Cardiac muscle cell (in vitro differentiated cells and primary cell): ENCODE measurements at regions not wholly inside any gene's neighbourhood (a gene's known extent, or its start where the extent isn't known, plus 50 kb on each side); places are given as distances from the start of the nearest gene placed in this dataset.

Experiments
- DNase-seq, 2 donors: peaks; one replicate each; pipeline versions ENCODE4 v3.0.0 to v3.0.0-alpha.2; 2010 to 2017; ENCODE audit warnings: low read depth in 1 of 2, low spot score in 1 of 2
- H3K27ac ChIP-seq: fragments of 200-600 bp; sonication (generic); 2 replicates; pipeline ENCODE4 v1.5.1; 2016
- H3K27me3 ChIP-seq: fragments of 200-600 bp; sonication (generic); 2 replicates; pipeline ENCODE4 v1.6.0; 2016; ENCODE audit warnings: control low read depth
- H3K36me3 ChIP-seq: fragments of 200-600 bp; sonication (generic); 2 replicates; pipeline ENCODE4 v1.5.1; 2016; ENCODE audit warnings: control low read depth
- H3K4me1 ChIP-seq: fragments of 200-600 bp; sonication (generic); 2 replicates; pipeline ENCODE4 v1.8.1; 2017; ENCODE audit warnings: low read depth, mild to moderate bottlenecking, mixed run types
- H3K4me3 ChIP-seq: fragments of 200-600 bp; sonication (generic); 2 replicates; pipeline ENCODE4 v1.5.1; 2016; ENCODE audit warnings: mild to moderate bottlenecking
- H3K9me3 ChIP-seq: fragments of 200-600 bp; sonication (generic); 2 replicates; pipeline ENCODE4 v1.5.1; 2017; ENCODE audit warnings: low read depth, mild to moderate bottlenecking, control low read depth
- TF ChIP-seq, protein P1 (sequence below): IDR thresholded peaks from 2 replicates; pipeline ENCODE4 v1.5.1; 2012; ENCODE audit warnings: low read depth, mild to moderate bottlenecking, low read length

DNA sequence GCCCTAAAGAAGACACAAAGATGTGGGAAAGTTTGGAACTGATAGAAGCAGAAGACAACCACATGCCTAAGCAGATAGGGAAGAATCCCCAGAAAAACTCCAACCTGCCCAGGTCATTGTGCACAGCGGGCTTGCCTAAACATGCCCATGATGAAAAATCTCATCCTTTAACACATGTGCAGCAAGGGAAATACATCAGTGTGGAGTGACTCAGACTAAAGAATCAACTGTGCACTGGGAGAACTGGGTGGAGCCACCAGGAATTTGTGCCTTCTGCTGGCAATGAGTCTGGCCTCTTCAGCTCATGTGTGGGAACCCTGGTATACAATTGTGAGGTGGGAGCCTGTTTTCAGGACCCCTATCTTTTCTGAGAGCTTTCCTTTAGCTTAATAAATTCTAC is 398.5 kb downstream of the FSCB start:
- no peaks in the 10 kb centered on the region for H3K4me1 ChIP-seq
- H3K27ac ChIP-seq: no peak overlapping the region
- H3K9me3 ChIP-seq: no peaks in the 10 kb centered on the region
- DNase-seq: no peak
- H3K36me3 ChIP-seq: no peaks in the 10 kb centered on the region
- H3K4me3 ChIP-seq: no peak overlapping the region
- TF ChIP-seq, protein P1, sequence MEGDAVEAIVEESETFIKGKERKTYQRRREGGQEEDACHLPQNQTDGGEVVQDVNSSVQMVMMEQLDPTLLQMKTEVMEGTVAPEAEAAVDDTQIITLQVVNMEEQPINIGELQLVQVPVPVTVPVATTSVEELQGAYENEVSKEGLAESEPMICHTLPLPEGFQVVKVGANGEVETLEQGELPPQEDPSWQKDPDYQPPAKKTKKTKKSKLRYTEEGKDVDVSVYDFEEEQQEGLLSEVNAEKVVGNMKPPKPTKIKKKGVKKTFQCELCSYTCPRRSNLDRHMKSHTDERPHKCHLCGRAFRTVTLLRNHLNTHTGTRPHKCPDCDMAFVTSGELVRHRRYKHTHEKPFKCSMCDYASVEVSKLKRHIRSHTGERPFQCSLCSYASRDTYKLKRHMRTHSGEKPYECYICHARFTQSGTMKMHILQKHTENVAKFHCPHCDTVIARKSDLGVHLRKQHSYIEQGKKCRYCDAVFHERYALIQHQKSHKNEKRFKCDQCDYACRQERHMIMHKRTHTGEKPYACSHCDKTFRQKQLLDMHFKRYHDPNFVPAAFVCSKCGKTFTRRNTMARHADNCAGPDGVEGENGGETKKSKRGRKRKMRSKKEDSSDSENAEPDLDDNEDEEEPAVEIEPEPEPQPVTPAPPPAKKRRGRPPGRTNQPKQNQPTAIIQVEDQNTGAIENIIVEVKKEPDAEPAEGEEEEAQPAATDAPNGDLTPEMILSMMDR: no peak
- no peaks in the 10 kb centered on the region for H3K27me3 ChIP-seq

- Histone ChIP-seq H3K9me3 (no peaks in the 10 kb centered on the region), H3K4me1 (no peaks in the 10 kb centered on the region), H3K27me3 (no peaks in the 10 kb centered on the region), H3K4me3 (no peak overlapping the region), H3K36me3 (no peaks in the 10 kb centered on the region), H3K27ac (no peak overlapping the region)
- TF ChIP-seq, protein P1: no peak
- DNase-seq: peak in 1 of 2 donors; percentile 24
These were observed 399.9 kb downstream of the FSCB start for GRCh38 chr14:44107156-44107555.

- TF ChIP-seq, protein P1: no peak
- no peak for DNase-seq
- no peaks in the 10 kb centered on the region for H3K27me3 ChIP-seq
These were observed 407.2 kb downstream of the FSCB start for GRCh38 chr14:44099743-44100488.

GRCh38 chr14:44081146-44081545 is 425.9 kb downstream of the FSCB start:
- H3K27me3 ChIP-seq: no peaks in the 10 kb centered on the region
- H3K27ac ChIP-seq: no peak overlapping the region
- DNase-seq: no peak
- no peaks in the 10 kb centered on the region for H3K4me1 ChIP-seq
- TF ChIP-seq, protein P1: no peak
- no peaks in the 10 kb centered on the region for H3K36me3 ChIP-seq
- H3K9me3 ChIP-seq: no peaks in the 10 kb centered on the region
- H3K4me3 ChIP-seq: no peak overlapping the region

More at GRCh38 chr14:44099743-44100488, 407.2 kb downstream of the FSCB start:
- H3K4me1 ChIP-seq: no peaks in the 10 kb centered on the region
- H3K4me3 ChIP-seq: no peak overlapping the region
- no peak overlapping the region for H3K27ac ChIP-seq
- no peaks in the 10 kb centered on the region for H3K9me3 ChIP-seq
- H3K36me3 ChIP-seq: no peaks in the 10 kb centered on the region

DNA sequence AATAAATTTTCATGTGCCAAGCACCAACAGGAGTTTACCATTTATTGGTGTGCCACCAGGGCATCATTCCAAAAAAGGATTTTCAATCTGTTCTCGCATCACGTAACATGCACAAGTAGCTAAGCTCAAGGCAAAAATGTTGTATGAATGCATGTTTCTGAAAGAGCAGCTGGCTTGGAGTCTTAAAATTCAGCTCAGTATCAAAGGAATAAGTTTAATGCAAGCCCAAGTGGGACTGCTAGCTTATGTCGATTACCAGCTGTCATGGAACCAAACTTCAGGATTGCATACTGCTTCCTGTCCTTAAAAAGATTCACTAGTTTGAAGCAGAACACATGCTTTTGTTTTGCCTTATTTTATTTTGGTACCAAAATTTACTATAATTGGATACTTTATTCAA is 437.0 kb downstream of the FSCB start:
- H3K4me3 ChIP-seq: no peak overlapping the region
- H3K36me3 ChIP-seq: no peaks in the 10 kb centered on the region
- H3K9me3 ChIP-seq: no peaks in the 10 kb centered on the region
- no peak overlapping the region for H3K27ac ChIP-seq
- H3K27me3 ChIP-seq: no peaks in the 10 kb centered on the region
- no peak for DNase-seq
- TF ChIP-seq, protein P1: no peak
- no peaks in the 10 kb centered on the region for H3K4me1 ChIP-seq
